C4-2B (cell line): ENCODE measurements at regions not wholly inside any gene's neighbourhood (a gene's known extent, or its start where the extent isn't known, plus 50 kb on each side); places are given as distances from the start of the nearest gene placed in this dataset.

Experiments
- ZFX ChIP-seq: fragments of 450-650 bp; IDR thresholded peaks from 2 replicates; pipeline ENCODE4 v1.6.1; 2017
- TF ChIP-seq, protein P1 (sequence below): fragments of 450-650 bp; conservative IDR thresholded peaks from 2 replicates; pipeline ENCODE4 v1.5.1; 2017; ENCODE audit warnings: mild to moderate bottlenecking

DNA sequence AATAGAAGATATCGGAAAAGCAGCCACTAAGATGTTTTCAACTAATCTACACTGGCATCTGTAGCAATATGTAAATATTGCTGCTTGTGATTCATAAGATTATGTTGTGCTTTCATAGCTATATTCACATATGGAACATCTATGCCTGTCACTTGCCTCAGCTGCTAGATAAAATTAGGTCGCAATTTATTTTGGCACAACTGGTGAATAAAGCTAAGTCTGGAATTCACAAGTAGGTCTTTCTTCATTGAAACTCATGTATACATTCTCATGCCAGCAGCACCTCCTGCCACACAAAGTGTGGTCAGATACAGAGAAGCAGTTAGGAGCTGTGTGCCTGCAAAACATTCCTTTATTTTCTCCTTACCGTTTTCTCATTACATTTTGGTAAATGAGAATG is 543.3 kb upstream of the CHORDC1 start:
- TF ChIP-seq, protein P1, sequence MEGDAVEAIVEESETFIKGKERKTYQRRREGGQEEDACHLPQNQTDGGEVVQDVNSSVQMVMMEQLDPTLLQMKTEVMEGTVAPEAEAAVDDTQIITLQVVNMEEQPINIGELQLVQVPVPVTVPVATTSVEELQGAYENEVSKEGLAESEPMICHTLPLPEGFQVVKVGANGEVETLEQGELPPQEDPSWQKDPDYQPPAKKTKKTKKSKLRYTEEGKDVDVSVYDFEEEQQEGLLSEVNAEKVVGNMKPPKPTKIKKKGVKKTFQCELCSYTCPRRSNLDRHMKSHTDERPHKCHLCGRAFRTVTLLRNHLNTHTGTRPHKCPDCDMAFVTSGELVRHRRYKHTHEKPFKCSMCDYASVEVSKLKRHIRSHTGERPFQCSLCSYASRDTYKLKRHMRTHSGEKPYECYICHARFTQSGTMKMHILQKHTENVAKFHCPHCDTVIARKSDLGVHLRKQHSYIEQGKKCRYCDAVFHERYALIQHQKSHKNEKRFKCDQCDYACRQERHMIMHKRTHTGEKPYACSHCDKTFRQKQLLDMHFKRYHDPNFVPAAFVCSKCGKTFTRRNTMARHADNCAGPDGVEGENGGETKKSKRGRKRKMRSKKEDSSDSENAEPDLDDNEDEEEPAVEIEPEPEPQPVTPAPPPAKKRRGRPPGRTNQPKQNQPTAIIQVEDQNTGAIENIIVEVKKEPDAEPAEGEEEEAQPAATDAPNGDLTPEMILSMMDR = no peak
- no peak for TF ChIP-seq ZFX
